Upper lobe of left lung (tissue), 6 donors: ENCODE measurements at regions not wholly inside any gene's neighbourhood (a gene's known extent, or its start where the extent isn't known, plus 50 kb on each side); places are given as distances from the start of the nearest gene placed in this dataset.
"Not testable (repeated sequence)": the region's sequence is repeated elsewhere in the genome, so short reads cannot be mapped to it uniquely, and the experiment has no call there.

Experiments used
- ATAC-seq, 2 donors: fragments of 200-7000 bp; cut with Tn5 transposase; one replicate each; pipeline ENCODE4 v1.9.1; 2022; ENCODE audit warnings: mild to moderate bottlenecking in 2 of 2, moderate library complexity in 2 of 2; ENCODE audit not compliant: low FRiP score in 2 of 2
- DNase-seq, 2 donors: peaks; one replicate each; pipeline ENCODE4 v3.0.0-alpha.2; 2019 to 2020
- H3K27ac ChIP-seq, 4 donors: fragments of 200-600 bp; sonication (generic); one replicate each; pipeline ENCODE4 v1.5.1; 2016 to 2019
- H3K27me3 ChIP-seq, 4 donors: fragments of 200-600 bp; sonication (generic); one replicate each; pipeline ENCODE4 v1.5.1; 2017 to 2019
- H3K36me3 ChIP-seq, 4 donors: fragments of 200-600 bp; sonication (generic); one replicate each; pipeline ENCODE4 v1.5.1; 2016 to 2019
- H3K4me1 ChIP-seq, 4 donors: fragments of 200-600 bp; sonication (generic); one replicate each; pipeline ENCODE4 v1.5.1; 2018 to 2019
- H3K4me3 ChIP-seq, 4 donors: fragments of 200-600 bp; sonication (generic); one replicate each; pipeline ENCODE4 v1.5.1; 2017 to 2019; ENCODE audit warnings: mild to moderate bottlenecking in 2 of 4, moderate library complexity in 1 of 4
- H3K9me3 ChIP-seq, 4 donors: fragments of 200-600 bp; sonication (generic); one replicate each; pipeline ENCODE4 v1.5.1; 2018 to 2019
- EP300 ChIP-seq, 4 donors: sonication (generic); formaldehyde crosslinking; IDR thresholded peaks; one replicate each; pipeline ENCODE4 v1.5.1; 2017; ENCODE audit warnings: antibody characterized with exemption in 4 of 4, control low read depth in 2 of 4
- POLR2A ChIP-seq, 4 donors: fragments of 450-650 bp; IDR thresholded peaks; one replicate each; pipeline ENCODE4 v1.5.1; 2016 to 2017; ENCODE audit warnings: antibody characterized with exemption in 4 of 4, mild to moderate bottlenecking in 2 of 4
- POLR2AphosphoS5 ChIP-seq, 2 donors: sonication (generic); formaldehyde crosslinking; IDR thresholded peaks; one replicate each; pipeline ENCODE4 v1.5.1; 2017; ENCODE audit warnings: antibody characterized with exemption in 2 of 2
- WGBS, 2 donors: methylation state at CpG; one replicate each; pipeline ENCODE4 v1.1.5; 2017 to 2018; 5-methylcytosine and 5-hydroxymethylcytosine counted together
- TF ChIP-seq, protein P1 (sequence below), 6 experiments: fragments of 450-650 bp in 4 of 6; fragments of 200-600 bp in 2 of 6; sonication (generic) in 2 of 6; IDR thresholded peaks; one replicate each; pipeline ENCODE4 v1.5.1; 2016 to 2019; ENCODE audit warnings: antibody characterized with exemption in 6 of 6
- donor health status: DM: no; HTN: no; CAD: no; lungs with moderate emphysema.
- donor health status: DM: no; HTN: yes; CAD: no; lungs with severe emphysema.

DNA sequence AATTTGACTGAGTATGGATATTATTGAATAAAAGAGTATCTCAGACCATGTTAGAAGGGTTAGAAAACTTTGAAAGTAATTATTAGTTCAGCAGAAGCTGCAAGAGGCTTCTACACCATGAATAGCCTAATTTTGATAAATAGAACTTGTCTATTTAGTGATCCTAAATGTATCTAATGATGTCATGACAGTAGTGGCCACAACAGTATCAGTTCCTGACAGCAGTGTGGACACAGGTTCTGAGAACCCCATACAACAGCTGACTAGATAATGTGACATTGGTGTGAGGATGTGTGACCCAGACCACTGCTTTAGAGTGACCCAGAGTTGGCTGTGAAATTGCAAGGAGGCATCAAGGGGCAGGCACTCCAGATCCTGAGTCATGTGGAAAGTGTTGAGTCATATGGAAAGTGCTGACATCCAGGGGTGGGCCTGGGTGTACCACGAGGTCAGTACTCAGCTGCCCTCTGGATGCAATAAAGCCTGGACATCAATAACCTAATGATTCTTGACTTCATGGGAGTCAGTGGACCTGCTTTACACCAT is 754.7 kb downstream of the DHX35 start:
- no peak overlapping the region for H3K4me3 ChIP-seq
- H3K27ac ChIP-seq: no peak overlapping the region
- WGBS, 2 donors: 75 to 94% methylated on average over 1 of the region's 1 CpG
- no peaks in the 10 kb centered on the region for H3K4me1 ChIP-seq
- no peak for TF ChIP-seq POLR2AphosphoS5 (IDR thresholded peaks at IDR 0.05)
- TF ChIP-seq POLR2A (IDR thresholded peaks at IDR 0.05): no peak
- TF ChIP-seq EP300 (IDR thresholded peaks at IDR 0.05): no peak
- TF ChIP-seq, protein P1, sequence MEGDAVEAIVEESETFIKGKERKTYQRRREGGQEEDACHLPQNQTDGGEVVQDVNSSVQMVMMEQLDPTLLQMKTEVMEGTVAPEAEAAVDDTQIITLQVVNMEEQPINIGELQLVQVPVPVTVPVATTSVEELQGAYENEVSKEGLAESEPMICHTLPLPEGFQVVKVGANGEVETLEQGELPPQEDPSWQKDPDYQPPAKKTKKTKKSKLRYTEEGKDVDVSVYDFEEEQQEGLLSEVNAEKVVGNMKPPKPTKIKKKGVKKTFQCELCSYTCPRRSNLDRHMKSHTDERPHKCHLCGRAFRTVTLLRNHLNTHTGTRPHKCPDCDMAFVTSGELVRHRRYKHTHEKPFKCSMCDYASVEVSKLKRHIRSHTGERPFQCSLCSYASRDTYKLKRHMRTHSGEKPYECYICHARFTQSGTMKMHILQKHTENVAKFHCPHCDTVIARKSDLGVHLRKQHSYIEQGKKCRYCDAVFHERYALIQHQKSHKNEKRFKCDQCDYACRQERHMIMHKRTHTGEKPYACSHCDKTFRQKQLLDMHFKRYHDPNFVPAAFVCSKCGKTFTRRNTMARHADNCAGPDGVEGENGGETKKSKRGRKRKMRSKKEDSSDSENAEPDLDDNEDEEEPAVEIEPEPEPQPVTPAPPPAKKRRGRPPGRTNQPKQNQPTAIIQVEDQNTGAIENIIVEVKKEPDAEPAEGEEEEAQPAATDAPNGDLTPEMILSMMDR (IDR thresholded peaks at IDR 0.05): no peak
- no peak for ATAC-seq
- no peaks in the 10 kb centered on the region for H3K36me3 ChIP-seq
- no peaks in the 10 kb centered on the region for H3K9me3 ChIP-seq
- no peak for DNase-seq
- H3K27me3 ChIP-seq: no peaks in the 10 kb centered on the region

- ATAC-seq (no peak), DNase-seq (no peak)
- Histone ChIP-seq H3K27ac (no peak overlapping the region), H3K9me3 (no peaks in the 10 kb centered on the region), H3K36me3 (no peaks in the 10 kb centered on the region), H3K27me3 (no peaks in the 10 kb centered on the region), H3K4me3 (no peak overlapping the region), H3K4me1 (no peaks in the 10 kb centered on the region)
- TF ChIP-seq, protein P1 (IDR thresholded peaks at IDR 0.05): no peak
- TF ChIP-seq EP300 (IDR thresholded peaks at IDR 0.05) (no peak), POLR2A (IDR thresholded peaks at IDR 0.05) (no peak), POLR2AphosphoS5 (IDR thresholded peaks at IDR 0.05) (no peak)
- WGBS, 2 donors: 83 to 88% methylated on average over 4 of the region's 4 CpGs
Measured at GRCh38 chr20:39713076-39713840, 751.1 kb downstream of the DHX35 start.

DNA sequence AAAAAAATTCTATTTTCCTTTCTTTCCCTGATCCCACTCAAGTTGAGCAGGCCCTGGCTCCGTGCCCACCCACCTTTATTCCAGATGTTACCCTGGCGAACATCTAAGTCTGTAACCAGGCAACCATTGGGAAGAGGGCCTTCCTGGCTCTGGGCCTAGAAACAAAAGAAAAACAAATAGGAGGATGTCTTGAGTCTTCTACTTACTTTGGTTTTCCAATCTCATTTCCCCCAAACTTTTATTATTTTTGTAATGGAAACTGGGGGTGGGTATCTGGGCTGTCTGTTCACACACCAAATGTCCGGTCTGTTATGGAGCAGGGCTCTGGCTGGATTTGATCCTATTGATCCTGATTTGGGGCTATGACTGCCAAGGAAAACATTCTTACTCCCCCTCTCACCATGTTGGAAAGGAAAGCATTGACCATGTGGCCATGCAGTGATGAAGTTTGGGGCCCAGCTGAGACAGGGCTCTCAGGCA is 744.1 kb downstream of the DHX35 start:
- no peaks in the 10 kb centered on the region for H3K36me3 ChIP-seq
- TF ChIP-seq POLR2A (IDR thresholded peaks at IDR 0.05) (no peak), POLR2AphosphoS5 (IDR thresholded peaks at IDR 0.05) (no peak), EP300 (IDR thresholded peaks at IDR 0.05) (no peak)
- TF ChIP-seq, protein P1 (IDR thresholded peaks at IDR 0.05): no peak
- H3K27me3 ChIP-seq: no peaks in the 10 kb centered on the region
- 74 to 78% methylated on average over 3 of the region's 3 CpGs for WGBS, 2 donors
- H3K27ac ChIP-seq: no peak overlapping the region
- no peak overlapping the region for H3K4me3 ChIP-seq
- ATAC-seq (no peak), DNase-seq (no peak)
- no peaks in the 10 kb centered on the region for H3K9me3 ChIP-seq
- H3K4me1 ChIP-seq: no peaks in the 10 kb centered on the region

- H3K4me3 ChIP-seq: no peak overlapping the region
- no peaks in the 10 kb centered on the region for H3K36me3 ChIP-seq
- no peaks in the 10 kb centered on the region for H3K27me3 ChIP-seq
- WGBS, 2 donors: 69 to 77% methylated on average over 3 of the region's 3 CpGs
- H3K9me3 ChIP-seq: no peaks in the 10 kb centered on the region
- H3K27ac ChIP-seq: no peak overlapping the region
- ATAC-seq: no peak
- TF ChIP-seq POLR2AphosphoS5 (IDR thresholded peaks at IDR 0.05) (no peak), EP300 (IDR thresholded peaks at IDR 0.05) (no peak), POLR2A (IDR thresholded peaks at IDR 0.05) (no peak)
- TF ChIP-seq, protein P1 (IDR thresholded peaks at IDR 0.05): no peak
- no peaks in the 10 kb centered on the region for H3K4me1 ChIP-seq
- no peak for DNase-seq
Measured at GRCh38 chr20:39705032-39705431, 742.9 kb downstream of the DHX35 start.

DNA sequence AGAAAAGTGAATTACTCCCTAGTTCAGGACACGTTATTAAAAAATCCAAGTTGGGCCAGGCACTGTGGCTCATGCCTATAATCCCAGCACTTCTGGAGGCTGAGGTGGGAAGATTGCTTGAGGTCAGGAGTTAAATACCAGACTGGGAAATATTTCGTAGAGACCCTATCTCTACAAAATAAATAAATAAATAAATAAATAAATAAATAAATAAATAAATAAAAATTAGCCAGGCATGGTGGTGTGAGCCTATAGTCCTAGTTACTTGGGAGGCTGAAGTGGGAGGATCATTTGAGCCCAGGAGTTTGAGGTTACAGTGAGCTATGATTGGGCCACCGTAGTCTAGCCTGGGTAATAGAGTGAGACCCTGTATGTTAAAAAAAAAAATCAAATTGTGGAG is 741.2 kb downstream of the DHX35 start:
- not testable (repeated sequence) for H3K27ac ChIP-seq, H3K4me3 ChIP-seq, ATAC-seq, DNase-seq, H3K36me3 ChIP-seq, H3K9me3 ChIP-seq, H3K27me3 ChIP-seq, H3K4me1 ChIP-seq
- WGBS, 2 donors: 84 to 89% methylated on average over 3 of the region's 3 CpGs
